ENCODE measurements at regions not wholly inside any gene's neighbourhood (a gene's known extent, or its start where the extent isn't known, plus 50 kb on each side); places are given as distances from the start of the nearest gene placed in this dataset.

DNA sequence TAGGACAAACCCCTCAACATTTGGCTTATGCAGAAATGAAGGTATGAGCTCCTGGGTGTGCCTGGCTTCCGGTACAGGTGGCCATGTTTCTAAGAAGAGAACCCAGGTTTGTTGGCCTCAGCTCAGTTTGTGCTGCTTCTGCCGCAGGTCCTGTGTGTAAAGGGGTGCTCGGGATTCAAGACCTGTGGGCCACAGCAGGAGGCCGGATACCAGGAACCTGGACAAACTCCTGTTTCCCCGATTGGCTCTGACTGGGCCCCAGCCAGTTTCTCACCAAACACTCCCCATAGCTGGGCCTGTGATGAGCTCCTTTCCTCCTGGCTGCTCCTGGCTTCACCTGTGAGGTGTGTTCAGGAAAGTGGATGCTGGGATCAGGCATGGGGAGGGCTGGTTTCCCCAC lies 271.2 kb upstream of the IRX2 start:
- no peak overlapping the region for H3K27ac ChIP-seq
- in situ Hi-C loops (cut with MboI; ENCODE audit: low pct_ligation_motif_present in 1 of 4, low pct_unique_long_range_greater_than_20kb in 1 of 4, low sequenced_read_pairs in 3 of 4) (no loop called here), intact Hi-C loops (cut with DNase I; ENCODE audit: low total_unique reads) (loop anchor here (5.0 kb wide), 1 partner anchor 940 kb away; no protein-coding TSS in a partner anchor)
- WGBS, 2 donors (ENCODE audit: low coverage in 1 of 2), result 88% methylated on average over 5 of the region's 5 CpGs; no CpG with 5 or more reads in 1 of the 2 donors
- DNase-seq, result no peak
- H3K27me3 ChIP-seq, result no peaks in the 10 kb centered on the region
- H3K36me3 ChIP-seq, result no peaks in the 10 kb centered on the region
- no peaks in the 10 kb centered on the region for H3K4me1 ChIP-seq
- H3K4me3 ChIP-seq, result no peak overlapping the region
- no peaks in the 10 kb centered on the region for H3K9me3 ChIP-seq
- TF ChIP-seq POLR2AphosphoS5 (IDR thresholded peaks at IDR 0.05) (no peak), POLR2A (IDR thresholded peaks at IDR 0.05) (no peak), EP300 (IDR thresholded peaks at IDR 0.05; ENCODE audit: low read depth) (no peak)
- TF ChIP-seq, protein P1, sequence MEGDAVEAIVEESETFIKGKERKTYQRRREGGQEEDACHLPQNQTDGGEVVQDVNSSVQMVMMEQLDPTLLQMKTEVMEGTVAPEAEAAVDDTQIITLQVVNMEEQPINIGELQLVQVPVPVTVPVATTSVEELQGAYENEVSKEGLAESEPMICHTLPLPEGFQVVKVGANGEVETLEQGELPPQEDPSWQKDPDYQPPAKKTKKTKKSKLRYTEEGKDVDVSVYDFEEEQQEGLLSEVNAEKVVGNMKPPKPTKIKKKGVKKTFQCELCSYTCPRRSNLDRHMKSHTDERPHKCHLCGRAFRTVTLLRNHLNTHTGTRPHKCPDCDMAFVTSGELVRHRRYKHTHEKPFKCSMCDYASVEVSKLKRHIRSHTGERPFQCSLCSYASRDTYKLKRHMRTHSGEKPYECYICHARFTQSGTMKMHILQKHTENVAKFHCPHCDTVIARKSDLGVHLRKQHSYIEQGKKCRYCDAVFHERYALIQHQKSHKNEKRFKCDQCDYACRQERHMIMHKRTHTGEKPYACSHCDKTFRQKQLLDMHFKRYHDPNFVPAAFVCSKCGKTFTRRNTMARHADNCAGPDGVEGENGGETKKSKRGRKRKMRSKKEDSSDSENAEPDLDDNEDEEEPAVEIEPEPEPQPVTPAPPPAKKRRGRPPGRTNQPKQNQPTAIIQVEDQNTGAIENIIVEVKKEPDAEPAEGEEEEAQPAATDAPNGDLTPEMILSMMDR (IDR thresholded peaks at IDR 0.05), result no peak

DNA sequence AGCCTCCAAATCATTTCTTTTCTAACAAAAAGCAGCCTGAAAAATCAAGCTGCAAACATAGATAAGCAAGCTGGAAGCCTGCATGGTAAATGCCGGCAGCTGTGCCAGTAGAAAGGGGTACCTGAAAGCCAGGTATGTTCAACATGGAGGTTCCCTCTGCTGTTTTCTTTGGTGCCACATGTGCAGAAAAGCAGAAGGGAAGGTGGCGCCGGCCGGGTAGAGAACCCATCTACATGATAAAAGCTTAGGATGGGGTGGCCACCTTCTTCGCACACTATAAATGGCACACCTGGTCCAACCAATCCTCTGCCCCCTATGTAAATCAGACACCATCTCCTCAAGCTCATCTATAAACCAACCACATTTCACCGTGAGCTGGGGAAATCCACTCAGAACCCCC lies 268.9 kb upstream of the IRX2 start:
- TF ChIP-seq POLR2AphosphoS5 (IDR thresholded peaks at IDR 0.05), result no peak
- no peak for TF ChIP-seq EP300 (IDR thresholded peaks at IDR 0.05; ENCODE audit: low read depth)
- no peak for TF ChIP-seq POLR2A (IDR thresholded peaks at IDR 0.05)
- TF ChIP-seq, protein P1 (IDR thresholded peaks at IDR 0.05), result no peak
- no peak for DNase-seq
- WGBS, 2 donors (ENCODE audit: low coverage in 1 of 2), result 95 to 96% methylated on average over 4 to 6 of the region's 6 CpGs
- intact Hi-C loops (cut with DNase I; ENCODE audit: low total_unique reads), result loop anchor here (1.0 to 5.0 kb wide), 2 partner anchors 62 to 938 kb away; no protein-coding TSS in a partner anchor
- Histone ChIP-seq H3K27me3 (no peaks in the 10 kb centered on the region), H3K36me3 (no peaks in the 10 kb centered on the region), H3K27ac (no peak overlapping the region), H3K9me3 (no peaks in the 10 kb centered on the region), H3K4me1 (no peaks in the 10 kb centered on the region), H3K4me3 (no peak overlapping the region)
- in situ Hi-C loops (cut with MboI; ENCODE audit: low pct_ligation_motif_present in 1 of 4, low pct_unique_long_range_greater_than_20kb in 1 of 4, low sequenced_read_pairs in 3 of 4), result no loop called here

DNA sequence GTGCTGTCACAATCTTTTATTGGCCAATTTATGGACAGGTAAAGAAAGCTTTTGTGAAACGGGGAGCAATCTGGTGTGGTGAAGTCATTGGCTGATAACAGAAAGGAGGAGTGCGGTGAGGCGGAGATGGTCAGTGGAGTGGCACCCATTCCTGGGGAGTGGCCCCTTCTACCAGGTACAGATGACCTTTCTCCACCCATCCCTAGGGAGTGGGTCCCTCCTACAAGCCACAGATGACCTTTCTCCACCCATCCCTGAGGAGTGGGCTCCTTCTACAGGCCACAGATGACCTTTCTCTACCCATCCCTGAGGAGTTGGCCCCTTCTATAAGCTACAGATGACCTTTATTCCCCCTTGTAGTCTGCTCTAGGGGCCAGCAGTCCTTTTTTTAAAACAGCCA lies 267.6 kb upstream of the IRX2 start:
- no peak for TF ChIP-seq POLR2AphosphoS5 (IDR thresholded peaks at IDR 0.05)
- no peak for TF ChIP-seq POLR2A (IDR thresholded peaks at IDR 0.05)
- TF ChIP-seq, protein P1 (IDR thresholded peaks at IDR 0.05), result no peak
- TF ChIP-seq EP300 (IDR thresholded peaks at IDR 0.05; ENCODE audit: low read depth), result no peak
- DNase-seq, result no peak
- intact Hi-C loops (cut with DNase I; ENCODE audit: low total_unique reads), result no loop called here
- Histone ChIP-seq H3K27ac (no peak overlapping the region), H3K9me3 (no peaks in the 10 kb centered on the region), H3K36me3 (no peaks in the 10 kb centered on the region), H3K27me3 (no peaks in the 10 kb centered on the region), H3K4me3 (no peak overlapping the region), H3K4me1 (no peaks in the 10 kb centered on the region)
- 69% methylated on average over 3 of the region's 3 CpGs; no CpG with 5 or more reads in 1 of the 2 donors for WGBS, 2 donors (ENCODE audit: low coverage in 1 of 2)
- in situ Hi-C loops (cut with MboI; ENCODE audit: low pct_ligation_motif_present in 1 of 4, low pct_unique_long_range_greater_than_20kb in 1 of 4, low sequenced_read_pairs in 3 of 4), result no loop called here

GRCh38 chr5:3011764-3012017 lies 260.2 kb upstream of the IRX2 start:
- TF ChIP-seq, protein P1 (IDR thresholded peaks at IDR 0.05), result no peak
- in situ Hi-C loops (cut with MboI; ENCODE audit: low pct_ligation_motif_present in 1 of 4, low pct_unique_long_range_greater_than_20kb in 1 of 4, low sequenced_read_pairs in 3 of 4) (no loop called here), intact Hi-C loops (cut with DNase I; ENCODE audit: low total_unique reads) (no loop called here)
- Histone ChIP-seq H3K4me3 (no peak overlapping the region), H3K27me3 (no peaks in the 10 kb centered on the region), H3K36me3 (no peaks in the 10 kb centered on the region), H3K27ac (no peak overlapping the region), H3K4me1 (no peaks in the 10 kb centered on the region), H3K9me3 (no peaks in the 10 kb centered on the region)
- WGBS, 2 donors (ENCODE audit: low coverage in 1 of 2), result 63 to 81% methylated on average over 1 to 3 of the region's 3 CpGs
- DNase-seq, result no peak

Measured in transverse colon (tissue), 4 donors.